PC-3 (cell line): ENCODE measurements at regions not wholly inside any gene's neighbourhood (a gene's known extent, or its start where the extent isn't known, plus 50 kb on each side); places are given as distances from the start of the nearest gene placed in this dataset.

Experiments used
- EZH2phosphoT487 ChIP-seq: fragments of 300-600 bp; sonication (generic); IDR thresholded peaks from 2 replicates; pipeline ENCODE4 v1.6.1; 2018; ENCODE audit warnings: mild to moderate bottlenecking, antibody characterized with exemption, low read length, borderline replicate concordance
- TF ChIP-seq, protein P1 (sequence below): fragments of 300-600 bp; sonication (generic); conservative IDR thresholded peaks from 2 replicates; pipeline ENCODE4 v1.5.1; 2017; ENCODE audit warnings: antibody characterized with exemption, low read depth, mild to moderate bottlenecking, low read length

DNA sequence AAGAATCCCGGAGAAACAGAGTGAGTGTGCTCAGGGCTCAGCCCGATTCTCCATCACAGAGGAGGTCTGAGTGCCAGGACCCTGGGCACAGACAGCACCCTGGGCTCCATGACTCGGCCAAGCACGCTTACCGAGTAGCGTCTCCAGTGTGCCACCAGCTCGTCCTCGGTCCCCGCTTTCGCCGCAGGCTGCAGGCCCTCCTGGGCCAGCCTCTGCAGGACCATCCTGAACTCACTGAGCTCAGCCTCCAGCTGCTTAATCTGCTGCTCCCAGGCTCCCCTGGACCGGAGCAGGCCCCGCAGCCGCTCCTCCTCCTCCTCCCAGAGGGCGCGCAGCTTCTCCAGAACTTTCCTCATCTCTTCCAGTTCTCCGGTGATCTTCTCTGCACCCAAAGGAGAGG, 61.2 kb downstream of the SYNE3 start:
- TF ChIP-seq, protein P1, sequence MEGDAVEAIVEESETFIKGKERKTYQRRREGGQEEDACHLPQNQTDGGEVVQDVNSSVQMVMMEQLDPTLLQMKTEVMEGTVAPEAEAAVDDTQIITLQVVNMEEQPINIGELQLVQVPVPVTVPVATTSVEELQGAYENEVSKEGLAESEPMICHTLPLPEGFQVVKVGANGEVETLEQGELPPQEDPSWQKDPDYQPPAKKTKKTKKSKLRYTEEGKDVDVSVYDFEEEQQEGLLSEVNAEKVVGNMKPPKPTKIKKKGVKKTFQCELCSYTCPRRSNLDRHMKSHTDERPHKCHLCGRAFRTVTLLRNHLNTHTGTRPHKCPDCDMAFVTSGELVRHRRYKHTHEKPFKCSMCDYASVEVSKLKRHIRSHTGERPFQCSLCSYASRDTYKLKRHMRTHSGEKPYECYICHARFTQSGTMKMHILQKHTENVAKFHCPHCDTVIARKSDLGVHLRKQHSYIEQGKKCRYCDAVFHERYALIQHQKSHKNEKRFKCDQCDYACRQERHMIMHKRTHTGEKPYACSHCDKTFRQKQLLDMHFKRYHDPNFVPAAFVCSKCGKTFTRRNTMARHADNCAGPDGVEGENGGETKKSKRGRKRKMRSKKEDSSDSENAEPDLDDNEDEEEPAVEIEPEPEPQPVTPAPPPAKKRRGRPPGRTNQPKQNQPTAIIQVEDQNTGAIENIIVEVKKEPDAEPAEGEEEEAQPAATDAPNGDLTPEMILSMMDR = no peak
- no peak for TF ChIP-seq EZH2phosphoT487
